Spleen (tissue), 11 donors: ENCODE measurements at regions not wholly inside any gene's neighbourhood (a gene's known extent, or its start where the extent isn't known, plus 50 kb on each side); places are given as distances from the start of the nearest gene placed in this dataset.

Experiments used
- DNase-seq: peaks from one replicate; pipeline ENCODE4 v3.0.0-alpha.2; 2020
- H3K27ac ChIP-seq, 8 donors: fragments of 200-600 bp; sonication (generic) in 7 of 8; 1 replicate in 4 of 8; 2 replicates in 4 of 8; pipeline versions ENCODE4 v1.5.0 to v1.8.0; 2016 to 2021; ENCODE audit warnings: inconsistent platforms in 4 of 8, mild to moderate bottlenecking in 4 of 8, moderate library complexity in 1 of 8
- H3K27me3 ChIP-seq, 7 donors: fragments of 200-600 bp; sonication (generic) in 6 of 7; replicated peaks in 1 of 7; 1 replicate in 4 of 7; 2 replicates in 3 of 7; pipeline versions ENCODE4 v1.5.0 to v1.8.0; 2016 to 2021; ENCODE audit warnings: inconsistent platforms in 3 of 7, mild to moderate bottlenecking in 1 of 7
- H3K36me3 ChIP-seq, 6 donors: fragments of 200-600 bp; sonication (generic) in 5 of 6; 1 replicate in 4 of 6; 2 replicates in 2 of 6; pipeline versions ENCODE4 v1.5.0 to v1.8.0; 2016 to 2021; ENCODE audit warnings: inconsistent platforms in 2 of 6
- H3K4me1 ChIP-seq, 6 donors: fragments of 200-600 bp; sonication (generic) in 5 of 6; 1 replicate in 3 of 6; 2 replicates in 3 of 6; pipeline versions ENCODE4 v1.5.0 to v1.8.0; 2016 to 2021; ENCODE audit warnings: inconsistent platforms in 3 of 6
- H3K4me3 ChIP-seq, 8 donors: fragments of 200-600 bp; sonication (generic) in 7 of 8; 1 replicate in 4 of 8; 2 replicates in 4 of 8; pipeline versions ENCODE4 v1.5.0 to v1.8.0; 2016 to 2021; ENCODE audit warnings: inconsistent platforms in 4 of 8, mild to moderate bottlenecking in 4 of 8, moderate library complexity in 2 of 8
- H3K9me3 ChIP-seq, 8 donors: fragments of 200-600 bp; sonication (generic) in 7 of 8; 1 replicate in 4 of 8; 2 replicates in 4 of 8; pipeline versions ENCODE4 v1.5.0 to v1.8.0; 2016 to 2021; ENCODE audit warnings: inconsistent platforms in 4 of 8
- CTCF ChIP-seq, 11 experiments: fragments of 200-600 bp in 7 of 11; fragments of 450-650 bp in 4 of 11; sonication (generic) in 4 of 11; IDR thresholded peaks in 8 of 11; conservative IDR thresholded peaks in 3 of 11; 1 replicate in 7 of 11; 2 replicates in 4 of 11; pipeline versions ENCODE4 v1.4.0 to v1.8.0; 2016 to 2021; ENCODE audit warnings: antibody characterized with exemption in 11 of 11, inconsistent platforms in 4 of 11, mild to moderate bottlenecking in 1 of 11
- POLR2A ChIP-seq, 3 donors: fragments of 450-650 bp; IDR thresholded peaks; one replicate each; pipeline ENCODE4 v1.5.1; 2017; ENCODE audit warnings: antibody characterized with exemption in 3 of 3, mild to moderate bottlenecking in 1 of 3
- POLR2AphosphoS5 ChIP-seq, 3 donors: sonication (generic); formaldehyde crosslinking; IDR thresholded peaks; one replicate each; pipeline ENCODE4 v1.5.1; 2017; ENCODE audit warnings: antibody characterized with exemption in 3 of 3
- WGBS, 5 donors: extraction: QIAGEN DNeasy Blood & Tissue Kit in 3 of 5; methylation state at CpG; one replicate each; pipeline versions ENCODE4 v1.1.5 to v1.1.7; 2013 to 2018; 5-methylcytosine and 5-hydroxymethylcytosine counted together
- intact Hi-C: fragments of 100-400 bp; cut with DNase I; formaldehyde crosslinking; loops from one replicate; pipeline ENCODE4 v1.15.0; 2023; ENCODE audit warnings: low total_unique reads
- donor health status: healthy with polysubstance abuse.
- donor health status: DM: no; HTN: no; CAD: no; lungs with moderate emphysema.
- donor health status: DM: no; HTN: no; CAD: no.
- donor health status: Bipolar disorder and iron deficiency.
- donor health status: healthy.
- donor health status: DM: no; HTN: no; CAD: no.
- donor health status: DM: yes; HTN: yes; CAD: no.

DNA sequence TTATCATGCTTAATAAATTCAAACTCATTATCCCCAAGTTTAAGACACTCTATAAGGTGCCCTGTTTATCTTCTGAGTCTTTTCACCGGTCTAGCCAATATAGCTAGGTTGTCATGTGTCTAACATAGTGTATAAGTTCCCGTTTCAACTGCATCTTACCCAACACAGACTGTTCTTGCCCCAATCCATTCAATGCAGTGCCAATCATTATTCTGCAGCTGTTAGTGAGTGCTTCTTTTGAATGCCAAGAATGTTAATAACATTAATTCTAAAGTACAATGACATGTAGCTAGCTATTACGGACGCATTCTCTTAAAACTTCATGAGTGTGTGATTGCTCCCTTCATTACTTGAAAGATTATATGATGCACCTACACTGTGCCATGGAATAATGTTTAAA, 646.4 kb upstream of the NR2F2 start:
- Histone ChIP-seq H3K27ac (no peak overlapping the region), H3K9me3 (no peaks in the 10 kb centered on the region), H3K4me1 (no peaks in the 10 kb centered on the region), H3K4me3 (no peak overlapping the region), H3K27me3 (no peaks in the 10 kb centered on the region), H3K36me3 (no peaks in the 10 kb centered on the region)
- WGBS, 5 donors, result 80 to 84% (median 82%) methylated on average over 4 of the region's 4 CpGs
- intact Hi-C loops, result no loop called here
- TF ChIP-seq POLR2AphosphoS5 (IDR thresholded peaks at IDR 0.05), result no peak
- no peak for TF ChIP-seq POLR2A (IDR thresholded peaks at IDR 0.05)
- TF ChIP-seq CTCF (IDR thresholded peaks at IDR 0.05 in 8 of 11, conservative IDR thresholded peaks at IDR 0.05 in 3 of 11), result no peak
- DNase-seq, result no peak

GRCh38 chr15:95684693-95685115, 645.8 kb upstream of the NR2F2 start:
- TF ChIP-seq POLR2A (IDR thresholded peaks at IDR 0.05) (no peak), POLR2AphosphoS5 (IDR thresholded peaks at IDR 0.05) (no peak), CTCF (IDR thresholded peaks at IDR 0.05 in 8 of 11, conservative IDR thresholded peaks at IDR 0.05 in 3 of 11) (no peak)
- H3K27ac ChIP-seq, result no peak overlapping the region
- intact Hi-C loops, result no loop called here
- H3K4me3 ChIP-seq, result no peak overlapping the region
- no peaks in the 10 kb centered on the region for H3K27me3 ChIP-seq
- H3K36me3 ChIP-seq, result no peaks in the 10 kb centered on the region
- no peaks in the 10 kb centered on the region for H3K4me1 ChIP-seq
- 42 to 66% (median 65%) methylated on average over 1 of the region's 1 CpG for WGBS, 5 donors
- H3K9me3 ChIP-seq, result no peaks in the 10 kb centered on the region
- DNase-seq, result no peak

- DNase-seq, result no peak
Observed at GRCh38 chr15:95687061-95687460, 643.4 kb upstream of the NR2F2 start.

GRCh38 chr15:95687686-95688085, 642.8 kb upstream of the NR2F2 start:
- Histone ChIP-seq H3K27ac (no peak overlapping the region), H3K36me3 (no peaks in the 10 kb centered on the region), H3K4me1 (no peaks in the 10 kb centered on the region), H3K9me3 (peaks cover 0 to 16% (median 10%) of the 10 kb centered on the region in 8 donors), H3K4me3 (no peak overlapping the region), H3K27me3 (no peaks in the 10 kb centered on the region)
- whole genome bisulfite sequencing, 5 donors, result 74 to 93% (median 86%) methylated on average over 2 of the region's 2 CpGs
- TF ChIP-seq CTCF (IDR thresholded peaks at IDR 0.05 in 8 of 11, conservative IDR thresholded peaks at IDR 0.05 in 3 of 11), result no peak
- no peak for TF ChIP-seq POLR2AphosphoS5 (IDR thresholded peaks at IDR 0.05)
- no peak for TF ChIP-seq POLR2A (IDR thresholded peaks at IDR 0.05)
- intact Hi-C loops, result no loop called here
- DNase-seq, result no peak

More at GRCh38 chr15:95687061-95687460, 643.4 kb upstream of the NR2F2 start:
- Histone ChIP-seq H3K9me3 (peaks cover 0 to 10% (median 4%) of the 10 kb centered on the region in 8 donors), H3K36me3 (no peaks in the 10 kb centered on the region), H3K27me3 (no peaks in the 10 kb centered on the region), H3K4me1 (no peaks in the 10 kb centered on the region), H3K4me3 (no peak overlapping the region), H3K27ac (no peak overlapping the region)
- intact Hi-C loops, result no loop called here
- TF ChIP-seq POLR2A (IDR thresholded peaks at IDR 0.05), result no peak
- no peak for TF ChIP-seq CTCF (IDR thresholded peaks at IDR 0.05 in 8 of 11, conservative IDR thresholded peaks at IDR 0.05 in 3 of 11)
- TF ChIP-seq POLR2AphosphoS5 (IDR thresholded peaks at IDR 0.05), result no peak
- WGBS, 5 donors, result 60 to 81% (median 79%) methylated on average over 1 of the region's 1 CpG
